Stimulated activated CD8-positive, alpha-beta memory T cell treated with anti-CD3 and anti-CD28 coated beads, Interleukin-2, amount 100 ng/mL, for 48 hours (primary cell): ENCODE measurements at regions not wholly inside any gene's neighbourhood (a gene's known extent, or its start where the extent isn't known, plus 50 kb on each side); places are given as distances from the start of the nearest gene placed in this dataset.

Experiments
- DNase-seq, 2 donors: peaks; one replicate each; pipeline ENCODE4 v3.0.0-alpha.2; 2020; ENCODE audit warnings: low read depth in 2 of 2

GRCh38 chr20:57849121-57849520 lies 139.3 kb upstream of the PMEPA1 start:
- no peak for DNase-seq

- DNase-seq = no peak
These were observed 138.5 kb upstream of the PMEPA1 start for GRCh38 chr20:57848282-57848681.

- DNase-seq = no peak
These were observed 137.3 kb upstream of the PMEPA1 start for GRCh38 chr20:57847104-57847503.

GRCh38 chr20:57844626-57845596 lies 135.1 kb upstream of the PMEPA1 start:
- DNase-seq = no peak

GRCh38 chr20:57843941-57844625 lies 134.3 kb upstream of the PMEPA1 start:
- no peak for DNase-seq

GRCh38 chr20:57842720-57843119 lies 132.9 kb upstream of the PMEPA1 start:
- no peak for DNase-seq

- DNase-seq = no peak
These were observed 131.6 kb upstream of the PMEPA1 start for GRCh38 chr20:57841297-57841866.

GRCh38 chr20:57840504-57841296 lies 130.9 kb upstream of the PMEPA1 start:
- no peak for DNase-seq

- DNase-seq = no peak
These were observed 130.3 kb upstream of the PMEPA1 start for GRCh38 chr20:57840066-57840465.

GRCh38 chr20:57838670-57839151 lies 128.9 kb upstream of the PMEPA1 start:
- DNase-seq = no peak

- DNase-seq = no peak
These were observed 127.6 kb upstream of the PMEPA1 start for GRCh38 chr20:57837208-57838035.

GRCh38 chr20:57835588-57836455 lies 126.0 kb upstream of the PMEPA1 start:
- DNase-seq = no peak

GRCh38 chr20:57835074-57835452 lies 125.2 kb upstream of the PMEPA1 start:
- DNase-seq = no peak

- no peak for DNase-seq
These were observed 124.7 kb upstream of the PMEPA1 start for GRCh38 chr20:57834306-57835073.

GRCh38 chr20:57831993-57832585 lies 122.3 kb upstream of the PMEPA1 start:
- no peak for DNase-seq

GRCh38 chr20:57831326-57831992 lies 121.6 kb upstream of the PMEPA1 start:
- DNase-seq = no peak

- no peak for DNase-seq
These were observed 120.7 kb upstream of the PMEPA1 start for GRCh38 chr20:57830515-57830895.
